ENCODE measurements at regions not wholly inside any gene's neighbourhood (a gene's known extent, or its start where the extent isn't known, plus 50 kb on each side); places are given as distances from the start of the nearest gene placed in this dataset.
"Not testable (repeated sequence)": the region's sequence is repeated elsewhere in the genome, so short reads cannot be mapped to it uniquely, and the experiment has no call there.

- no peak for DNase-seq (ENCODE audit: low read depth, low spot score)
Observed at GRCh38 chr16:79938575-79938974, 338.0 kb upstream of the MAF start.

GRCh38 chr16:79937671-79938070, 337.1 kb upstream of the MAF start:
- not testable (repeated sequence) for DNase-seq (ENCODE audit: low read depth, low spot score)

GRCh38 chr16:79933603-79934002, 333.1 kb upstream of the MAF start:
- DNase-seq (ENCODE audit: low read depth, low spot score): no peak

- DNase-seq (ENCODE audit: low read depth, low spot score): no peak
Observed at GRCh38 chr16:79932572-79932971, 332.0 kb upstream of the MAF start.

- no peak for DNase-seq (ENCODE audit: low read depth, low spot score)
Observed at GRCh38 chr16:79931721-79932120, 331.2 kb upstream of the MAF start.

- DNase-seq (ENCODE audit: low read depth, low spot score): no peak
Observed at GRCh38 chr16:79929260-79929965, 328.9 kb upstream of the MAF start.

GRCh38 chr16:79928142-79928873, 327.8 kb upstream of the MAF start:
- DNase-seq (ENCODE audit: low read depth, low spot score): no peak

GRCh38 chr16:79926451-79927205, 326.1 kb upstream of the MAF start:
- no peak for DNase-seq (ENCODE audit: low read depth, low spot score)

- DNase-seq (ENCODE audit: low read depth, low spot score): no peak
Observed at GRCh38 chr16:79923431-79923830, 322.9 kb upstream of the MAF start.

GRCh38 chr16:79920685-79921084, 320.1 kb upstream of the MAF start:
- no peak for DNase-seq (ENCODE audit: low read depth, low spot score)

- DNase-seq (ENCODE audit: low read depth, low spot score): no peak
Observed at GRCh38 chr16:79918916-79919315, 318.4 kb upstream of the MAF start.

- no peak for DNase-seq (ENCODE audit: low read depth, low spot score)
Observed at GRCh38 chr16:79915761-79916160, 315.2 kb upstream of the MAF start.

- DNase-seq (ENCODE audit: low read depth, low spot score): no peak
Observed at GRCh38 chr16:79914961-79915720, 314.6 kb upstream of the MAF start.

GRCh38 chr16:79912592-79913310, 312.2 kb upstream of the MAF start:
- DNase-seq (ENCODE audit: low read depth, low spot score): no peak

GRCh38 chr16:79911660-79912059, 311.1 kb upstream of the MAF start:
- no peak for DNase-seq (ENCODE audit: low read depth, low spot score)

- no peak for DNase-seq (ENCODE audit: low read depth, low spot score)
Observed at GRCh38 chr16:79909571-79909970, 309.0 kb upstream of the MAF start.

GRCh38 chr16:79903471-79903870, 302.9 kb upstream of the MAF start:
- DNase-seq (ENCODE audit: low read depth, low spot score): no peak

GRCh38 chr16:79902351-79902750, 301.8 kb upstream of the MAF start:
- DNase-seq (ENCODE audit: low read depth, low spot score): no peak

- no peak for DNase-seq (ENCODE audit: low read depth, low spot score)
Observed at GRCh38 chr16:79901522-79901921, 301.0 kb upstream of the MAF start.

GRCh38 chr16:79899716-79900115, 299.2 kb upstream of the MAF start:
- DNase-seq (ENCODE audit: low read depth, low spot score): no peak

- no peak for DNase-seq (ENCODE audit: low read depth, low spot score)
Observed at GRCh38 chr16:79899316-79899715, 298.8 kb upstream of the MAF start.

Measured in activated naive CD8-positive, alpha-beta T cell treated with anti-CD3 and anti-CD28 coated beads, Interleukin-2, amount 50 U/mL, for 16 hours (primary cell).